Epithelial cell of proximal tubule (primary cell): ENCODE measurements at regions not wholly inside any gene's neighbourhood (a gene's known extent, or its start where the extent isn't known, plus 50 kb on each side); places are given as distances from the start of the nearest gene placed in this dataset.
A peak's percentile ranks its signal among the peaks of the same experiment; 100 is the strongest.

Experiments used
- DNase-seq: peaks from one replicate; pipeline ENCODE4 v3.0.0-alpha.2; 2011; ENCODE audit warnings: low read depth
- H3K4me3 ChIP-seq: 2 replicates; pipeline ENCODE4 v1.5.1; 2011; ENCODE audit warnings: low read depth, mild to moderate bottlenecking, low read length
- TF ChIP-seq, protein P1 (sequence below): conservative IDR thresholded peaks from 2 replicates; pipeline ENCODE4 v1.5.1; 2012; ENCODE audit warnings: low read depth, mild to moderate bottlenecking, low read length

DNA sequence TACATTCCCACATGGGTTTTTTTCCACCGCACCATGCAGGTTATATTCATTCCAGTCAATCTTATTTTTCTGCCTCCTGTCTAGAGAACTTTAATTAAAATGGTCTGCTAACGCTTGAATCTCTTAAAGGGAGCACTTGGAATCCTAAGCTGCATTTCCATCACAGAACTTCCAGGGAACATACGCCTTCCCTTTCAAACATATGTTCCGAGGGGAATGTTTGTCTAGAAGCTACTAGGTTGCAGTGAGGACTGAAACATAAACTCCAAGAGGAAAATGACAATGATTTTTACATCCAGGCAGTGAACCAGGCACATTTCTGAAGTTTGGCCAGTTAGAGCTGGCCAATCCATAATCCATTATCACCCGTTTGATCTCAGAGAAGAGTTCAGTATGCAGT is 375.5 kb upstream of the NRP1 start:
- H3K4me3 ChIP-seq, result no peak overlapping the region
- DNase-seq, result no peak
- TF ChIP-seq, protein P1, sequence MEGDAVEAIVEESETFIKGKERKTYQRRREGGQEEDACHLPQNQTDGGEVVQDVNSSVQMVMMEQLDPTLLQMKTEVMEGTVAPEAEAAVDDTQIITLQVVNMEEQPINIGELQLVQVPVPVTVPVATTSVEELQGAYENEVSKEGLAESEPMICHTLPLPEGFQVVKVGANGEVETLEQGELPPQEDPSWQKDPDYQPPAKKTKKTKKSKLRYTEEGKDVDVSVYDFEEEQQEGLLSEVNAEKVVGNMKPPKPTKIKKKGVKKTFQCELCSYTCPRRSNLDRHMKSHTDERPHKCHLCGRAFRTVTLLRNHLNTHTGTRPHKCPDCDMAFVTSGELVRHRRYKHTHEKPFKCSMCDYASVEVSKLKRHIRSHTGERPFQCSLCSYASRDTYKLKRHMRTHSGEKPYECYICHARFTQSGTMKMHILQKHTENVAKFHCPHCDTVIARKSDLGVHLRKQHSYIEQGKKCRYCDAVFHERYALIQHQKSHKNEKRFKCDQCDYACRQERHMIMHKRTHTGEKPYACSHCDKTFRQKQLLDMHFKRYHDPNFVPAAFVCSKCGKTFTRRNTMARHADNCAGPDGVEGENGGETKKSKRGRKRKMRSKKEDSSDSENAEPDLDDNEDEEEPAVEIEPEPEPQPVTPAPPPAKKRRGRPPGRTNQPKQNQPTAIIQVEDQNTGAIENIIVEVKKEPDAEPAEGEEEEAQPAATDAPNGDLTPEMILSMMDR, result no peak

DNA sequence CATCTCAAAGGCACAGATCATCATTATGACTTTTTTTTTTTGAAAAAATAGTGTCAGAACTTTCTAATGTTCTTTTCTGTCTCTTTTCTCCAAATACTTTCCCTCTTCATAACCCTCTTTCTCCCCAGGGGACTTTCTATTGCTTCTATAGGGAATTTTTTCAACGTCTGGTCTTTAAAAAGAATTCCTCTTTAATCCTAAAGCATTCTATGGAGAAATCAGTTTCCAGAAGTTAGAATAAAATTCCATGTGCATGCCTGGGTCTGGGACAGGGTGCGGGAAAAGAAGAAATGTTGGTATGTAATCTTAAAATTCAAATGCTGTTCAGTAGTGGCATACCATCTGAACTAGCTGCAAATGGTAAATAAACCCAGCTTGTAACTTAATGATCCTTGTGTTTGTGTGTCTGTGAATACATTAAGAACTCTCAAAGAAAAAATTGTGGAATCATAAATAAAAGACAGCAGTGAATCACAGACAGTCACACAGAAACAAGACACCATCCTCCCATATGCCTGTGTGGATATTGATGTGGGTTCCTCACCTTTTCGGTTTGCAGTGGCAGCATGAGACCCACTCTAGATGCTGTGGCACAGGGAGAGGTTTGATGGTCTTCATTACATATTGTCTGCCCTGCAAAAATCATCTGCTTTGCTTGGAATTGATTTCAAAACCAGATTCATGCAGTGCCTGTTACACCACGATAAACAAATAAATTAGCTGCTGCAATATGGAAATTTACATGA is 374.7 kb upstream of the NRP1 start:
- no peak overlapping the region for H3K4me3 ChIP-seq
- TF ChIP-seq, protein P1, result no peak
- DNase-seq, result no peak

DNA sequence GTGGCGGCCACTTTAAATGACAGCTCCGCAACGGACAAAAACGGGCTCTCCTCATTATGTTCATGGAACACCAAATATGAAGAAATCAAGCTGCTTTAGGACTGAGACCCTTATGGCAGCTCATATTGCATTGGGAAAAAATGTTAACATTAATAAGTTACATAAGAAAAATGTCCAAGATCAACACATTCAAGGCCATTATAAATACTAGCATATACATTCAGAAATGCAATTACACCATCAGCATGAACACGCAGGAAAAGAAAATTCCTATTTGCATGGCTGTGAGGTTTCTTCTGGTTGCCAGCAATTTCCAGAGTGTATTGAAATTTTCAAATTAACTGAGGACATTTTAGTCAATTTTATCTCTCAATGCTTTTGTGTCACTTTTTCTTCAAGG is 374.1 kb upstream of the NRP1 start:
- DNase-seq, result no peak
- TF ChIP-seq, protein P1, result no peak
- H3K4me3 ChIP-seq, result no peak overlapping the region

DNA sequence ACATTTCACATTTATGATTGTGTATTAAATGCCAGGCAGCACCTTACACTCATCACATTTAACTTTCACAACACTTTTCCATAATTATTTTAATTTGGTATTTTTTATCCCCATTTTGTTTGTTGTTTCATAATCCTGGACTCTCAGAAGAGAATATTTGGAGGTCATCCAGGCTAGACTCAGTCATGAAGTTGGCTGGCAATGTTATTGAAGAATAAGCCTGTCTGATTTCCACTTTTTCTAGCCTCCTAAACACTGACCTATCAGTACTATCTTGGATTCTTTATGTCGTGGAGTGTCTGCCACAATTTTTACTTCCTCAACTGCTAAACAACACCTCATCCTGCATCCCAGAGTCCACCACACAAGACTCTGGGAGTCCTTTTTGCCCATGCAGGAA is 372.3 kb upstream of the NRP1 start:
- TF ChIP-seq, protein P1, result no peak
- DNase-seq, result no peak
- H3K4me3 ChIP-seq, result no peak overlapping the region

DNA sequence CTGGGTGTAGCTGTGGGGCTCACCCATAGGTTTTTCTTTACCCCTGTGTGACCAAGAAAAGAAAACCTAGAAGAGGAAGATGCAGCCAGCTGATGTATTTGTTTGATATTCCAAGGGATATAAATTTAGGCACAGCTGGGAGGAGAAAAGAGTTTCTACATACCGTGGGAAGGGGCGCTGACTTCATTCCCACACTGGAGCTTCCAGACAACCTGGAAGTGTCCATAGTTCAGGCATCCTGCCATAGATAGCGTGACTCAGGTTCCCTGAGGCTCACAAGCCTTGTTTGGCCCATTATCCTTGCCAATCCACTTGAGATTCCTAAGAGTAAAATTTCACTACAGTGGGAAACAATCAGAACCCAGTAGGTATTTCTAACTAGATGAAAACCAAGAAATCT is 371.7 kb upstream of the NRP1 start:
- TF ChIP-seq, protein P1, result no peak
- no peak overlapping the region for H3K4me3 ChIP-seq
- DNase-seq, result no peak

DNA sequence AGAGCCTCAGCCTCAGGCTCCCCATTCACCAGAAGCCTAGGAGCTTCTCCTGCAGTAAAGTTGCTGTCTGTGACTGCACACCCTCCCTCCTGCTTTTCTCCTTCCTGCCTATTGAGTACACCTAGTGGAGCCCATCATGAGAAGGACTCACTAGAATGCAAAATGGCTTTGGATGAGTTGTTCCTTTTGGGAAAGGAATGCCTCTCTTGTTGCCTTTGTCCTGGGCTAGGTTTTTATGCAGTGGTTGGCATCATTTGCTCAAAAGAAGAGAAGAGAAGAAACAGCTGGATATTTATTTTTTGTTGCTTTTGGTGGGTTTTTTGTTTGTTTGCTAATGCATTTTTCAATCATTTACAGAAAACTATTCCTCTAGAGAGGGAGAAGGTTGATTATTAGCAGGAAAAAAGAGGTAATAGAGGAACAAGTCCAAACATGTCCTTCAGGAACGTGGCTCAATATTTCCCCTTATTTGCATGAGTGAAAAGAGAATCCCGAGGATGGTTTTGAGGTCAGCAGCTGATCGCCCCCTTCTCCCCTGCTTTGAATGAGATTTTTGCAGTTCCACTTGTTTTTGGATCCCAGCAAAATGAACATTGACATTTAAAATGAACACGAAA is 369.9 kb upstream of the NRP1 start:
- TF ChIP-seq, protein P1, result no peak
- peak; percentile 66 for DNase-seq
- H3K4me3 ChIP-seq, result no peak overlapping the region

DNA sequence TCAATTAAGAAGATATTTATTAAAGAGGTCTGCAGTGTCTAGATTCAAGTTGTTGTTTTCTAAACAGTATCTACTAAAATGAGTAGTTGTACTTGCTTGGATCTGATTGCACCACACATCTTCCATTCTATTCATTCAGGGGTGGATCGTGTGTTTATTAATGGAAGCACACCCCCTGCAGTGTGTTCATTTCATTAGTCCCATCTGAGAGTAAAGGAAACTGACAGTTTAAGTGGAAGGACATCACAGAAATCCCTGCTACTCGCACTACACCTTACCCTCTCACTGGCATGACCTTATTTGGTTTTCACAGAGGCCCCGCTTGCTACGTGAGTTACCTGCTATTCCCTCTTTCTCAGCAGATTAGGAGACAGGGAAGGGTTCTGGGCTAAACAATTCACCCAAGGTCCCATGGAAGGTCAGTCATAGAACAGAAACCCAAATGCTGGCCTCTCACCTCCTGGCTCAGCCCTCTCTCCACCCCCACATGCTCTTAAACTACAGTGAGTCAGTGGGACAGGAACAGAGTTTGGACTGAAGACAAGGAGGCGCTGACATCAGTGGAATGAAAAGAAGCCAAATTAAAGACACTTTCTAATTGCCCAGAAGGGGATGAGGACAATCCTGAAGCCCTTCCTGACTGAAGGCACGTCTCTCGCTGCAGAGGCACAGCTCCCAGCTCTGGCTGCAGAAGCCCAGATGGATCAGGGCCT is 369.2 kb upstream of the NRP1 start:
- TF ChIP-seq, protein P1, result no peak
- H3K4me3 ChIP-seq, result no peak overlapping the region
- DNase-seq, result peak; percentile 46
